HepG2 (cell line): ENCODE measurements at regions not wholly inside any gene's neighbourhood (a gene's known extent, or its start where the extent isn't known, plus 50 kb on each side); places are given as distances from the start of the nearest gene placed in this dataset.

Experiments used
- ATAC-seq: fragments of 200-7000 bp; cut with Tn5 transposase; 3 replicates; pipeline ENCODE4 v1.9.1; 2020; ENCODE audit warnings: mild to moderate bottlenecking, moderate library complexity
- BruUV-seq: library from RNA; stranded (reverse); fragments of 400-500 nt; replicated peaks from 2 replicates; lab custom pipeline; 2021; lab: Mats Ljungman, UMichigan
- CTCF ChIA-PET: fragments of 300-600 bp; formaldehyde crosslinking; extraction: SDS; loops from one replicate; lab custom pipeline; 2021; ENCODE audit warnings: low total read pairs, inconsistent platforms, low intra/inter-chr PET ratio; lab: Yijun Ruan, JAX
- POLR2A ChIA-PET: fragments of 350-600 bp; sonication (Branson Sonifier 250); formaldehyde crosslinking; loops from one replicate; lab custom pipeline; 2020; ENCODE audit warnings: antibody characterized with exemption, inconsistent platforms; lab: Yijun Ruan, JAX
- DNase-seq: peaks from one replicate; pipeline ENCODE4 v3.0.0-alpha.2; 2015; ENCODE audit warnings: low spot score
- FAIRE-seq: peaks from 3 replicates; lab custom pipeline; 2011; peaks lifted over from hg19 to GRCh38; lab: Jason Lieb, UNC
- H2AFZ ChIP-seq: one replicate; pipeline ENCODE4 v1.6.1; 2011; ENCODE audit warnings: low read length, inconsistent platforms
- H3K27ac ChIP-seq: fragments of 300-600 bp; 3 replicates; pipeline ENCODE4 v1.8.0; 2011; ENCODE audit warnings: mixed run types, mild to moderate bottlenecking, mixed read lengths, low read length, inconsistent platforms; ENCODE audit not compliant: insufficient read depth; ENCODE audit errors: extremely low read length
- H3K27me3 ChIP-seq, 2 experiments: fragments of 200-600 bp in 1 of 2; 2 replicates in 1 of 2; 3 replicates in 1 of 2; pipeline versions ENCODE4 v1.6.0 to v1.8.0; 2011; ENCODE audit warnings: low read length in 2 of 2, mild to moderate bottlenecking in 2 of 2, moderate library complexity in 2 of 2, inconsistent platforms in 1 of 2; ENCODE audit not compliant: insufficient read depth in 2 of 2, control insufficient read depth in 1 of 2
- H3K36me3 ChIP-seq, 2 experiments: fragments of 200-600 bp in 1 of 2; replicated peaks in 1 of 2; 2 replicates in 1 of 2; 3 replicates in 1 of 2; pipeline versions ENCODE4 v1.5.1 to v1.8.0; 2011; ENCODE audit warnings: low read length in 2 of 2, inconsistent platforms in 1 of 2; ENCODE audit not compliant: insufficient read depth in 2 of 2, control insufficient read depth in 1 of 2
- H3K4me1 ChIP-seq: 2 replicates; pipeline ENCODE4 v1.5.1; 2012; ENCODE audit warnings: low read length, inconsistent platforms; ENCODE audit not compliant: insufficient read depth
- H3K4me2 ChIP-seq: 2 replicates; pipeline ENCODE4 v1.6.0; 2011; ENCODE audit warnings: low read depth, low read length, inconsistent platforms
- H3K4me3 ChIP-seq, 3 experiments: fragments of 200-600 bp in 1 of 3; sonication (generic), shearing (Covaris generic) in 1 of 3; replicated peaks in 1 of 3; 2 replicates each; pipeline ENCODE4 v1.5.1; 2011 to 2016; ENCODE audit warnings: low read length in 3 of 3, inconsistent platforms in 2 of 3, low read depth in 2 of 3, mild to moderate bottlenecking in 2 of 3, control low read depth in 1 of 3, mixed read lengths in 1 of 3; ENCODE audit not compliant: insufficient read depth in 1 of 3
- H3K79me2 ChIP-seq: one replicate; pipeline ENCODE4 v1.6.1; 2011; ENCODE audit warnings: low read length, inconsistent platforms; ENCODE audit not compliant: insufficient read depth
- H3K9ac ChIP-seq: 2 replicates; pipeline ENCODE4 v1.6.0; 2011; ENCODE audit warnings: mild to moderate bottlenecking, low read depth, low read length, inconsistent platforms; ENCODE audit not compliant: insufficient read depth
- H3K9me3 ChIP-seq: 2 replicates; pipeline ENCODE4 v1.5.1; 2012; ENCODE audit warnings: mild to moderate bottlenecking, low read length
- H4K20me1 ChIP-seq: 2 replicates; pipeline ENCODE4 v1.6.0; 2011; ENCODE audit warnings: inconsistent platforms, mild to moderate bottlenecking, low read length, moderate library complexity; ENCODE audit not compliant: insufficient read depth
- CENPT ChIP-seq: sonication (generic); formaldehyde crosslinking; IDR thresholded peaks from 2 replicates; pipeline ENCODE4 v1.8.0; 2022; ENCODE audit warnings: low read depth, mild to moderate bottlenecking, moderate library complexity, missing genetic modification reagents
- HNF4A ChIP-seq: sonication (generic); formaldehyde crosslinking; IDR thresholded peaks from 2 replicates; pipeline ENCODE4 v1.4.0; 2020; ENCODE audit warnings: missing genetic modification reagents
- SRSF4 ChIP-seq: fragments of 200-400 bp; formaldehyde crosslinking; IDR thresholded peaks from one replicate; pipeline ENCODE4 v1.6.1; 2018; ENCODE audit warnings: mild to moderate bottlenecking, low read depth, low read length, moderate library complexity; ENCODE audit not compliant: poor library complexity, severe bottlenecking
- TEAD2 ChIP-seq: sonication (generic); formaldehyde crosslinking; IDR thresholded peaks from 2 replicates; pipeline ENCODE4 v1.9.0; 2021; ENCODE audit warnings: missing genetic modification reagents
- U2AF2 ChIP-seq: fragments of 200-400 bp; formaldehyde crosslinking; IDR thresholded peaks from 2 replicates; pipeline ENCODE4 v1.6.1; 2017; ENCODE audit warnings: low read depth, mild to moderate bottlenecking, low read length
- ZNF205 ChIP-seq: IDR thresholded peaks from 2 replicates; pipeline ENCODE4 v1.6.1; 2018; ENCODE audit warnings: missing biosample characterization, missing genetic modification reagents
- ZNF251 ChIP-seq: sonication (generic); formaldehyde crosslinking; IDR thresholded peaks from 2 replicates; pipeline ENCODE4 v1.9.0; 2021; ENCODE audit warnings: mild to moderate bottlenecking, missing genetic modification reagents
- ZNF468 ChIP-seq: sonication (generic); formaldehyde crosslinking; IDR thresholded peaks from 2 replicates; pipeline ENCODE4 v1.8.0; 2022; ENCODE audit warnings: mild to moderate bottlenecking, moderate library complexity, missing genetic modification reagents
- ZNF598 ChIP-seq: sonication (generic); formaldehyde crosslinking; IDR thresholded peaks from 2 replicates; pipeline ENCODE4 v1.5.1; 2020; ENCODE audit warnings: mild to moderate bottlenecking, missing genetic modification reagents, borderline replicate concordance
- ZNF607 ChIP-seq: sonication (generic); formaldehyde crosslinking; IDR thresholded peaks from 2 replicates; pipeline ENCODE4 v1.5.1; 2020; ENCODE audit warnings: missing genetic modification reagents, mild to moderate bottlenecking, borderline replicate concordance
- ZNF709 ChIP-seq: sonication (generic); formaldehyde crosslinking; IDR thresholded peaks from 2 replicates; pipeline ENCODE4 v1.5.0; 2020; ENCODE audit warnings: mild to moderate bottlenecking, missing genetic modification reagents
- WGBS: methylation state at CpG from one replicate; pipeline ENCODE4 v1.1.6; 2017; ENCODE audit warnings: low lambda C conversion rate; 5-methylcytosine and 5-hydroxymethylcytosine counted together
- in situ Hi-C: cut with HindIII; loops from 2 replicates; pipeline ENCODE4 v1.10.0; 2017; ENCODE audit warnings: low pct_unique_long_range_greater_than_20kb; ENCODE audit not compliant: extremely low pct_ligation_motif_present
- intact Hi-C: fragments of 100-400 bp; cut with micrococcal nuclease; formaldehyde crosslinking; loops from one replicate; pipeline ENCODE4 v1.10.0; 2022; ENCODE audit not compliant: unreplicated experiment
- TF ChIP-seq, protein P1 (sequence below): sonication (generic); formaldehyde crosslinking; conservative IDR thresholded peaks from 2 replicates; pipeline ENCODE4 v1.4.0; 2020; ENCODE audit warnings: mild to moderate bottlenecking, missing genetic modification reagents, moderate library complexity
- TF ChIP-seq, protein P2 (sequence below): sonication (generic); formaldehyde crosslinking; conservative IDR thresholded peaks from 2 replicates; pipeline ENCODE4 v1.8.0; 2022; ENCODE audit warnings: low read depth, missing genetic modification reagents

DNA sequence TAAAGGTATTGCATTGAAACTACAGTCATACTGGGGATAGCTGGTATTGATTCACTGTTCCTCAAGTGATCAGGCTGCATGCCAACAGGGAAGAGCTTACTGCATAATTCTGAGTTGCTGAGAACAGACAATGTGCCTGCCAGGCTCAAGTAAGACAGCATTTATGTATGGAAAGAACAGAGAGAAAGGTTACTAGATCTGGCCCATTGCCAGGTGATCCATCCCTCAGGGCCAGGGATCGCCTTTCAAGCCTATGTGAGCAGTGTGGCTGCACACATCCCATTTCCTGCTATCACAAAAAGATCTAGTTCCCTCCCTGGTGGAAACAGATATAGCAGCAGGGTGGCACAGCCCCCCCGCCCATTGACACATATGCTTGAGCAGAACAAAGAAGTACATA, 254.0 kb downstream of the TMA16 start:
- no TSS peak for BruUV-seq
- H3K36me3 ChIP-seq: no peaks in the 10 kb centered on the region
- H3K9me3 ChIP-seq: peaks cover 6% of the 10 kb centered on the region; the same call in 1 of the 2 replicates
- H3K27ac ChIP-seq: no peak overlapping the region
- no peak overlapping the region for H2AFZ ChIP-seq
- 12% methylated on average over 2 of the region's 2 CpGs for WGBS
- 0 out of 2 replicates have a peak, but pooled peaks cover 5% of the 10 kb centered on the region for H3K4me1 ChIP-seq
- H3K79me2 ChIP-seq: no peaks in the 10 kb centered on the region
- POLR2A ChIA-PET: no interaction called here
- H3K4me3 ChIP-seq: no peak overlapping the region
- DNase-seq (no peak), FAIRE-seq (no peak), ATAC-seq (no peak)
- TF ChIP-seq CENPT (CRISPR knock-in tag) (no peak), ZNF205 (CRISPR knock-in tag) (no peak), U2AF2 (no peak), ZNF598 (CRISPR knock-in tag) (no peak), TEAD2 (CRISPR knock-in tag) (no peak), HNF4A (CRISPR knock-in tag) (no peak), ZNF709 (CRISPR knock-in tag) (no peak), ZNF607 (CRISPR knock-in tag) (no peak), ZNF251 (CRISPR knock-in tag) (no peak), ZNF468 (CRISPR knock-in tag) (no peak), SRSF4 (no peak)
- TF ChIP-seq, protein P1, sequence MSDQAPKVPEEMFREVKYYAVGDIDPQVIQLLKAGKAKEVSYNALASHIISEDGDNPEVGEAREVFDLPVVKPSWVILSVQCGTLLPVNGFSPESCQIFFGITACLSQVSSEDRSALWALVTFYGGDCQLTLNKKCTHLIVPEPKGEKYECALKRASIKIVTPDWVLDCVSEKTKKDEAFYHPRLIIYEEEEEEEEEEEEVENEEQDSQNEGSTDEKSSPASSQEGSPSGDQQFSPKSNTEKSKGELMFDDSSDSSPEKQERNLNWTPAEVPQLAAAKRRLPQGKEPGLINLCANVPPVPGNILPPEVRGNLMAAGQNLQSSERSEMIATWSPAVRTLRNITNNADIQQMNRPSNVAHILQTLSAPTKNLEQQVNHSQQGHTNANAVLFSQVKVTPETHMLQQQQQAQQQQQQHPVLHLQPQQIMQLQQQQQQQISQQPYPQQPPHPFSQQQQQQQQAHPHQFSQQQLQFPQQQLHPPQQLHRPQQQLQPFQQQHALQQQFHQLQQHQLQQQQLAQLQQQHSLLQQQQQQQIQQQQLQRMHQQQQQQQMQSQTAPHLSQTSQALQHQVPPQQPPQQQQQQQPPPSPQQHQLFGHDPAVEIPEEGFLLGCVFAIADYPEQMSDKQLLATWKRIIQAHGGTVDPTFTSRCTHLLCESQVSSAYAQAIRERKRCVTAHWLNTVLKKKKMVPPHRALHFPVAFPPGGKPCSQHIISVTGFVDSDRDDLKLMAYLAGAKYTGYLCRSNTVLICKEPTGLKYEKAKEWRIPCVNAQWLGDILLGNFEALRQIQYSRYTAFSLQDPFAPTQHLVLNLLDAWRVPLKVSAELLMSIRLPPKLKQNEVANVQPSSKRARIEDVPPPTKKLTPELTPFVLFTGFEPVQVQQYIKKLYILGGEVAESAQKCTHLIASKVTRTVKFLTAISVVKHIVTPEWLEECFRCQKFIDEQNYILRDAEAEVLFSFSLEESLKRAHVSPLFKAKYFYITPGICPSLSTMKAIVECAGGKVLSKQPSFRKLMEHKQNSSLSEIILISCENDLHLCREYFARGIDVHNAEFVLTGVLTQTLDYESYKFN (CRISPR knock-in tag): no peak
- TF ChIP-seq, protein P2, sequence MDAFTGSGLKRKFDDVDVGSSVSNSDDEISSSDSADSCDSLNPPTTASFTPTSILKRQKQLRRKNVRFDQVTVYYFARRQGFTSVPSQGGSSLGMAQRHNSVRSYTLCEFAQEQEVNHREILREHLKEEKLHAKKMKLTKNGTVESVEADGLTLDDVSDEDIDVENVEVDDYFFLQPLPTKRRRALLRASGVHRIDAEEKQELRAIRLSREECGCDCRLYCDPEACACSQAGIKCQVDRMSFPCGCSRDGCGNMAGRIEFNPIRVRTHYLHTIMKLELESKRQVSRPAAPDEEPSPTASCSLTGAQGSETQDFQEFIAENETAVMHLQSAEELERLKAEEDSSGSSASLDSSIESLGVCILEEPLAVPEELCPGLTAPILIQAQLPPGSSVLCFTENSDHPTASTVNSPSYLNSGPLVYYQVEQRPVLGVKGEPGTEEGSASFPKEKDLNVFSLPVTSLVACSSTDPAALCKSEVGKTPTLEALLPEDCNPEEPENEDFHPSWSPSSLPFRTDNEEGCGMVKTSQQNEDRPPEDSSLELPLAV (CRISPR knock-in tag): no peak
- CTCF ChIA-PET: no interaction called here
- intact Hi-C loops (no loop called here), in situ Hi-C loops (no loop called here)
- no peak overlapping the region for H3K9ac ChIP-seq
- H4K20me1 ChIP-seq: no peaks in the 10 kb centered on the region
- H3K4me2 ChIP-seq: no peak overlapping the region
- no peaks in the 10 kb centered on the region for H3K27me3 ChIP-seq
